Kidney (tissue), 13 donors: ENCODE measurements at regions not wholly inside any gene's neighbourhood (a gene's known extent, or its start where the extent isn't known, plus 50 kb on each side); places are given as distances from the start of the nearest gene placed in this dataset.

Experiments used
- DNase-seq, 5 donors: peaks; one replicate each; pipeline ENCODE4 v3.0.0-alpha.2; 2013 to 2020
- FAIRE-seq: peaks from 2 replicates; lab custom pipeline; 2012; peaks lifted over from hg19 to GRCh38; lab: Jason Lieb, UNC
- H3K27ac ChIP-seq, 2 donors: one replicate each; pipeline ENCODE4 v1.7.0; 2013; ENCODE audit warnings: low read depth in 2 of 2, low read length in 2 of 2, inconsistent platforms in 1 of 2
- H3K27me3 ChIP-seq: one replicate; pipeline ENCODE4 v1.7.1; 2013; ENCODE audit warnings: low read length, inconsistent platforms; ENCODE audit not compliant: control insufficient read depth, insufficient read depth
- H3K36me3 ChIP-seq, 3 donors: one replicate each; pipeline versions ENCODE4 v1.7.0 to v1.7.1; 2013; ENCODE audit warnings: low read length in 3 of 3, control low read depth in 1 of 3, inconsistent platforms in 1 of 3; ENCODE audit not compliant: insufficient read depth in 3 of 3, control insufficient read depth in 2 of 3
- H3K4me1 ChIP-seq, 3 donors: one replicate each; pipeline versions ENCODE4 v1.7.0 to v1.7.1; 2013; ENCODE audit warnings: low read length in 3 of 3, inconsistent platforms in 1 of 3, low read depth in 1 of 3; ENCODE audit not compliant: control insufficient read depth in 2 of 3, insufficient read depth in 2 of 3
- H3K4me3 ChIP-seq, 3 donors: one replicate each; pipeline versions ENCODE4 v1.7.0 to v1.8.1; 2013; ENCODE audit warnings: low read length in 3 of 3, control low read depth in 1 of 3, inconsistent platforms in 1 of 3
- H3K9ac ChIP-seq, 3 donors: one replicate each; pipeline versions ENCODE4 v1.7.0 to v1.7.1; 2013; ENCODE audit warnings: low read length in 3 of 3, control low read depth in 1 of 3, inconsistent platforms in 1 of 3
- H3K9me3 ChIP-seq, 3 donors: one replicate each; pipeline versions ENCODE4 v1.7.0 to v1.7.1; 2013; ENCODE audit warnings: low read length in 3 of 3, control low read depth in 1 of 3, inconsistent platforms in 1 of 3; ENCODE audit not compliant: control insufficient read depth in 2 of 3, insufficient read depth in 1 of 3
- CTCF ChIP-seq: IDR thresholded peaks from 3 replicates; pipeline ENCODE4 v1.5.1; 2012; ENCODE audit warnings: mild to moderate bottlenecking, moderate library complexity, borderline replicate concordance; ENCODE audit not compliant: insufficient read depth; ENCODE audit errors: extremely low read depth
- intact Hi-C: fragments of 100-400 bp; cut with DNase I; formaldehyde crosslinking; loops from one replicate; pipeline ENCODE4 v1.11.1; 2022
- donor health status: control.
- donor health status: control.
- donor health status: control.
- donor health status: control.
- donor health status: control.
- donor health status: DM: yes; HTN: yes; CAD: no.
- donor health status: Normal renal cell carcinoma (clear cell type).

- FAIRE-seq (no peak), DNase-seq (peak in 1 of 5 donors; percentile 13)
- intact Hi-C loops, result no loop called here
- TF ChIP-seq CTCF, result no peak
- Histone ChIP-seq H3K4me3 (no peak overlapping the region), H3K9ac (no peak overlapping the region), H3K9me3 (no peaks in the 10 kb centered on the region), H3K27me3 (no peaks in the 10 kb centered on the region), H3K4me1 (peaks cover 0 to 10% (median 4%) of the 10 kb centered on the region in 3 donors), H3K27ac (no peak overlapping the region), H3K36me3 (no peaks in the 10 kb centered on the region)
Measured at GRCh38 chr6:167730441-167730840, 96.3 kb upstream of the AFDN start.

DNA sequence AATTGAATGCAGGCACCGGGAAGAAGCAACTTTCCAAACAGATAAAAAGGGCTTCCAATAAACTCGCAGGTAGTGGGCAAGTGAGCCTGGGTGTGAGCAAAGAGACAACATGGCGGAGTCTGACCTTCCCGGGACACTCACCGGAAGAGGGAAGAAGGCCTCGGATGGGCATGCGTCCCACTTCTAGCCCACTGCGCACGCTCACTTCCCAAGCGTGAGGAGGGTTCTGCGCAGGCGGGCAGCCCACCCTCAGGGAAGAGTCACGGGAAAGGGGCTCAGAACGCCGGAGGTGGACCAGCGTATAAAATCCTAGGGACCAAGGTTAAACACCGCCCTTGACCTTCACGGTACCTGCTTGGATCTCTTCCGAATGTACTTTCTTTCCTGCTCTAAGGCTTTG is 95.5 kb upstream of the AFDN start:
- FAIRE-seq (no peak), DNase-seq (peak in 1 of 5 donors; percentile 15)
- no peak overlapping the region for H3K4me3 ChIP-seq
- intact Hi-C loops, result no loop called here
- H3K4me1 ChIP-seq, result peaks cover 0 to 10% (median 4%) of the 10 kb centered on the region in 3 donors
- no peaks in the 10 kb centered on the region for H3K36me3 ChIP-seq
- no peak overlapping the region for H3K9ac ChIP-seq
- no peak overlapping the region for H3K27ac ChIP-seq
- TF ChIP-seq CTCF, result no peak
- no peaks in the 10 kb centered on the region for H3K9me3 ChIP-seq
- no peaks in the 10 kb centered on the region for H3K27me3 ChIP-seq

DNA sequence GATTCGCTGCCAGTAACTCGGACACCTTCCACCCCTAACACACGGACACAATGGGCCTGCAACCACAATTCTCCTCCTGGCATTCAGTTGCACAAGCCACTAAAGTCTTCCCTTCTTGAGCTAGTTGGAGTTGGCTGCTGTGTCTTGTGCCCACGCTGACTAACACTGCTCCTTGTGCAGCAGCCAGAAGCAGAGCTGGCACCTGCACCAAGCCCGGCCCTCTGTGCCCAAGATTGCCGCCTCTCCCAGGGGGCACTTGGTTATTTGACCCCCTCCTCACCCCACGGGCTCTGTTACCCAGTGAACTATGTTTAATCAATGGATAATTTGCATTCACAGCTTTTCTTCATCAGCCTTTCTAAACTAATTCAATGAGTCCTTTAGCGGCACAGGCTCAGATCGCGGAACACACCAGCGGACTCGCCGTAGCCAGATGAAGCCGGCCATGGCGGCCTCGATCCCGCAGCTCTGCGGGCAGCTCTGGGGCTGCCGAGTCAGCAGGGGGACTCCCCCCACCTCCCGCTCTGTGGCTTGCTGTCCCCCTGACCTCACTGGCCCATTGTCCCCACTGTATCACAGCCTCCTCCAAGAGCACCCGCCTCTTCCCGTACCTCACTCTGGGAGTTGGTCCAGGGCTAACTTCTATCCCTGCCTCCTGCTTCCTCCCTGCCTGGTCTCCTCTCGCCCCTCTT is 94.8 kb upstream of the AFDN start:
- Histone ChIP-seq H3K9ac (no peak overlapping the region), H3K27ac (no peak overlapping the region), H3K27me3 (no peaks in the 10 kb centered on the region), H3K4me3 (no peak overlapping the region), H3K9me3 (no peaks in the 10 kb centered on the region), H3K36me3 (no peaks in the 10 kb centered on the region), H3K4me1 (peaks cover 0 to 10% (median 4%) of the 10 kb centered on the region in 3 donors)
- TF ChIP-seq CTCF, result no peak
- intact Hi-C loops, result no loop called here
- FAIRE-seq (no peak), DNase-seq (peak in 1 of 5 donors; percentile 26)
